ENCODE measurements at regions not wholly inside any gene's neighbourhood (a gene's known extent, or its start where the extent isn't known, plus 50 kb on each side); places are given as distances from the start of the nearest gene placed in this dataset.

DNA sequence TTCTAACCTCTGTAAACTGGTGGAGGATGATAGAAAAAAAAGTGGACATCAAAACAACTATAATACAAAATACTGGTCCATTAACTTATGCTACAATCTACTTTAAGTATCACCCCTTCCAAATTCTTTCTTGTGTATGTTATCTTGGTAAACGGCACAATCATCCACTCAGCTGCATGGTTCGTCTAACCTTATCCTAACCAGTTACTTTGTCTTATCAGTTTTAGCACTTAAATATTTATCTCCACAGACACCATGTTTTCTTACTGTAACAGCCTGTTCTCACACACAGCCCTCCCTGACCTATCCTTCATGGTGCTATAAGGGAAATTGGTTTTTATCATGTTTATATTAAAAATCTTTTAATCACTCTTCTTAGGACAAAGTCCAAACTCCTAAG lies 157.2 kb downstream of the PTGER3 start:
- POLR2A ChIA-PET (ENCODE audit: partially characterized antibody) = no interaction called here
- peaks cover 0 to 8% (median 0%) of the 10 kb centered on the region in 4 experiments; a peak in 2 of 7 replicates for H3K4me1 ChIP-seq (replicated peaks in 1 of 4; ENCODE audit: control insufficient read depth in 3 of 4, insufficient read depth in 4 of 4, low read length in 3 of 4)
- H3K9me3 ChIP-seq (ENCODE audit: insufficient read depth in 2 of 2, low read depth in 1 of 2, low read length in 1 of 2) = no peaks in the 10 kb centered on the region
- H3K23ac ChIP-seq (ENCODE audit: insufficient read length) = no peak overlapping the region
- 95% methylated on average over 2 of the region's 2 CpGs; no CpG with 5 or more reads in 1 of the 2 experiments for WGBS, 2 experiments (ENCODE audit: extremely low coverage in 1 of 2, insufficient coverage in 1 of 2, insufficient read length in 1 of 2, insufficient replicate concordance in 2 of 2, low coverage in 1 of 2, low lambda C conversion rate in 2 of 2, missing lambda C conversion rate in 1 of 2)
- H2BK120ac ChIP-seq (replicated peaks; ENCODE audit: low read depth, low read length) = no peak overlapping the region
- H4K8ac ChIP-seq (ENCODE audit: extremely low read depth, insufficient read depth, low read length) = no peak overlapping the region
- H3K4me3 ChIP-seq (ENCODE audit: extremely low read depth in 1 of 4, insufficient read depth in 2 of 4, low read depth in 3 of 4, low read length in 4 of 4) = no peak overlapping the region
- no peak overlapping the region for H3K27ac ChIP-seq (ENCODE audit: low read depth, low read length)
- DNase-seq (ENCODE audit: low read depth in 1 of 2, low spot score in 2 of 2) (no peak), FAIRE-seq (no peak)
- CTCF ChIA-PET (ENCODE audit: partially characterized antibody) = interaction anchor here (0.8 to 0.9 kb wide), 2 partner anchors 19 to 138 kb away, joined by 3 read pairs; no protein-coding TSS in a partner anchor
- H4K20me1 ChIP-seq (replicated peaks in 1 of 2; ENCODE audit: control insufficient read depth in 1 of 2, insufficient read depth in 2 of 2, low read length in 2 of 2) = no peaks in the 10 kb centered on the region
- H3K56ac ChIP-seq (replicated peaks; ENCODE audit: insufficient read length, low read depth, low read length) = no peak overlapping the region
- no peaks in the 10 kb centered on the region for H3K23me2 ChIP-seq (ENCODE audit: low read depth, low read length)
- H2BK12ac ChIP-seq (ENCODE audit: low read depth, low read length) = no peak overlapping the region
- H2BK20ac ChIP-seq (ENCODE audit: low read length) = no peak overlapping the region
- H2BK15ac ChIP-seq (ENCODE audit: low read length) = no peak overlapping the region
- no peak overlapping the region for H4K91ac ChIP-seq (replicated peaks; ENCODE audit: insufficient read length, low read length)
- no peak overlapping the region for H2AK5ac ChIP-seq (ENCODE audit: low read depth, low read length)
- no peak overlapping the region for H2BK5ac ChIP-seq (ENCODE audit: low read depth, low read length)
- no peak overlapping the region for H3K4me2 ChIP-seq (ENCODE audit: insufficient read depth in 1 of 2, low read depth in 2 of 2, low read length in 2 of 2)
- no peak overlapping the region for H3K4ac ChIP-seq (replicated peaks; ENCODE audit: insufficient read length, low read depth, low read length)
- no peak overlapping the region for H4K5ac ChIP-seq (ENCODE audit: insufficient read length, low read depth, low read length)
- no peak overlapping the region for H3K14ac ChIP-seq (ENCODE audit: insufficient read length)
- H3K18ac ChIP-seq (ENCODE audit: extremely low read depth, low read length) = no peak overlapping the region
- no peaks in the 10 kb centered on the region for H3K79me1 ChIP-seq (ENCODE audit: low read depth, low read length)
- H3K27me3 ChIP-seq (replicated peaks in 1 of 4; ENCODE audit: control insufficient read depth in 3 of 4, extremely low read depth in 1 of 4, insufficient read depth in 3 of 4, low read length in 3 of 4) = no peaks in the 10 kb centered on the region
- H3K79me2 ChIP-seq (ENCODE audit: control insufficient read depth in 1 of 2, insufficient read depth in 2 of 2, low read length in 2 of 2) = no peaks in the 10 kb centered on the region
- no peak overlapping the region for H2AFZ ChIP-seq (ENCODE audit: low read length)
- no peaks in the 10 kb centered on the region for H3K36me3 ChIP-seq (ENCODE audit: control insufficient read depth in 2 of 4, insufficient read depth in 4 of 4, low read length in 3 of 4)
- no peak overlapping the region for H3K9ac ChIP-seq (replicated peaks in 1 of 4; ENCODE audit: extremely low read depth in 1 of 4, low read depth in 3 of 4, low read length in 3 of 4)
- no peak for TF ChIP-seq NANOG (IDR thresholded peaks at IDR 0.05; ENCODE audit: insufficient read depth, low read depth, low read length, poor library complexity, severe bottlenecking)
- TF ChIP-seq, protein P1, sequence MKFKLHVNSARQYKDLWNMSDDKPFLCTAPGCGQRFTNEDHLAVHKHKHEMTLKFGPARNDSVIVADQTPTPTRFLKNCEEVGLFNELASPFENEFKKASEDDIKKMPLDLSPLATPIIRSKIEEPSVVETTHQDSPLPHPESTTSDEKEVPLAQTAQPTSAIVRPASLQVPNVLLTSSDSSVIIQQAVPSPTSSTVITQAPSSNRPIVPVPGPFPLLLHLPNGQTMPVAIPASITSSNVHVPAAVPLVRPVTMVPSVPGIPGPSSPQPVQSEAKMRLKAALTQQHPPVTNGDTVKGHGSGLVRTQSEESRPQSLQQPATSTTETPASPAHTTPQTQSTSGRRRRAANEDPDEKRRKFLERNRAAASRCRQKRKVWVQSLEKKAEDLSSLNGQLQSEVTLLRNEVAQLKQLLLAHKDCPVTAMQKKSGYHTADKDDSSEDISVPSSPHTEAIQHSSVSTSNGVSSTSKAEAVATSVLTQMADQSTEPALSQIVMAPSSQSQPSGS (IDR thresholded peaks at IDR 0.05; ENCODE audit: low read length) = no peak
- TF ChIP-seq PHF8 (conservative IDR thresholded peaks at IDR 0.05; ENCODE audit: low read depth, low read length) = no peak
- no peak for TF ChIP-seq SP2 (IDR thresholded peaks at IDR 0.05; ENCODE audit: low read length)
- TF ChIP-seq CREB1 (IDR thresholded peaks at IDR 0.05) = no peak
- no peak for TF ChIP-seq SIRT6 (IDR thresholded peaks at IDR 0.05; ENCODE audit: low read length)
- TF ChIP-seq TEAD4 (IDR thresholded peaks at IDR 0.05; ENCODE audit: low read depth, low read length) = no peak
- no peak for TF ChIP-seq RXRA (IDR thresholded peaks at IDR 0.05; ENCODE audit: insufficient read depth, low read depth, low read length)
- no peak for TF ChIP-seq GTF2F1 (IDR thresholded peaks at IDR 0.05; ENCODE audit: borderline replicate concordance, low read depth, low read length)
- TF ChIP-seq JUN (IDR thresholded peaks at IDR 0.05; ENCODE audit: low read depth, low read length) = no peak
- no peak for TF ChIP-seq BCL11A (IDR thresholded peaks at IDR 0.05; ENCODE audit: low read depth in 2 of 2, low read length in 2 of 2)
- no peak for TF ChIP-seq FOSL1 (IDR thresholded peaks at IDR 0.05; ENCODE audit: insufficient read depth, low read depth, low read length)
- TF ChIP-seq SIX5 (IDR thresholded peaks at IDR 0.05; ENCODE audit: low read depth, low read length) = no peak
- no peak for TF ChIP-seq RNF2 (IDR thresholded peaks at IDR 0.05; ENCODE audit: borderline replicate concordance, low read depth, low read length, missing control alignments, poor library complexity, severe bottlenecking)
